HG03175 (cell line): ENCODE measurements at regions not wholly inside any gene's neighbourhood (a gene's known extent, or its start where the extent isn't known, plus 50 kb on each side); places are given as distances from the start of the nearest gene placed in this dataset.

Experiments used
- ATAC-seq: cut with Tn5 transposase; IDR thresholded peaks from one replicate; pipeline ENCODE4 v1.9.1; 2021; ENCODE audit warnings: mild to moderate bottlenecking, moderate library complexity; ENCODE audit not compliant: unreplicated experiment

- ATAC-seq: no peak
Measured at GRCh38 chr11:10622108-10622507, 53.6 kb upstream of the LYVE1 start.

DNA sequence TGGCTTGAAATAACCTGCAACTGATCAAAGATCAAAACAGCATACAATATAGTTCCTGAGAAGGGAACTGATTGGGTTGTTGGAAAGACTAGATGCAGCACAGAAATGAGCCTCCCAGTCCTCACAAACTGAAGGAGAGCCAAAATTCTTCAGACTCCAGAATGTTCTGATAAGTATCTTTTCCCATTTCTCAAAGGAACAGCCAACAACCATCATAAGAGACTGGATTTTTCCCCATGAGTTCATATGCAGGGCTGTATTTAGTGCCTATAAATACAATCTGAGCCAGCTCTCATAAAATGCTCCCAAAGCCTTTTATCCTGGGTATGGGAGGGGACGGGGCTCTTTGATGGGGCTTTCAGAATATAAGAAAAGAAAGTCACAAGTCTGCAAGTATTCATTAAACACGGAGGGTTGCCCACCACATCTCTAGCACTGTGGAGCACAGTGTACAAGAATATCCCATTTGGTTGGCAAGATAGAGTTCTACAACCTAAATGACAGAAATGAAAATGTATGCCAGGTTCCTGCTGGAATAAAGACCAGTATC is 50.7 kb upstream of the LYVE1 start:
- no peak for ATAC-seq

DNA sequence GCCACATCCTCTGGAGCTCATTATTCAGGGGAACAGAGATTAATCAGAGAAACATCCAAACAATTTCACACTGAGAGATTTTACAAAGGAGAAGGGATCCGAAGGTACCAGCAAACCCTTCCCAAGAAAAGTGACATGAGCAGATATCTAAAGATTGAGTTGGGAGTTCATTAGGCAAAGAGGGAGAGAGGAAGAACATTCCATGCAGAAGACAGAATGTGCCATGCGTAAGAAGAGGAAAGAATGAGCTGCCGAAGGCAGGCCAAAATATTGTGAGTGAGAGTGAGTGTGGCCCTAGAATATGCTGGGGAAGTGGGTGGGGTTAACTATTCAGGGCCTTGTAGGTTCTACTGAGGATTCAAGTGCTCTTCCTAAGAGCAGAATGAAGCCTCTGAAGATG is 50.0 kb upstream of the LYVE1 start:
- no peak for ATAC-seq
